ENCODE measurements at regions not wholly inside any gene's neighbourhood (a gene's known extent, or its start where the extent isn't known, plus 50 kb on each side); places are given as distances from the start of the nearest gene placed in this dataset.

DNA sequence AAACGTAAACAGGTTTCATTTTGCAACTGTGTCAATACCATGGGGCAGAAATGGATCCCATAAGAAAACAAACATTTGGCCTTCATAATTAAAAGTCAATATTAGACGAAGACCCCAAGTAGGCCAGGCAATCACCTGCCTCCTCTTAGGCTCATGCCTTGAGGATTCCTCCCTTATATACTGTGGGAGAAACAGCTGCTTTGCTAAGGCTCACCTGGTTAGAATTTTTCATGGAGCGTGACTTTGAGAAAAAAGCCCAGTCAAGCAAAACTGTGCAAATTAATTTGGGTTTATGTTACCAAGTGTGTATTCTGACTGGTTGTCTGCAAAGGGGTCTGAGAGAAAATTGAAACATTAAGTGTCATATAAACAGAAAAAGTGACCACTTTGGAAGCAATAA lies 605.3 kb upstream of the USP24 start:
- CTCF ChIA-PET, result no interaction called here
- TF ChIP-seq, protein P1, sequence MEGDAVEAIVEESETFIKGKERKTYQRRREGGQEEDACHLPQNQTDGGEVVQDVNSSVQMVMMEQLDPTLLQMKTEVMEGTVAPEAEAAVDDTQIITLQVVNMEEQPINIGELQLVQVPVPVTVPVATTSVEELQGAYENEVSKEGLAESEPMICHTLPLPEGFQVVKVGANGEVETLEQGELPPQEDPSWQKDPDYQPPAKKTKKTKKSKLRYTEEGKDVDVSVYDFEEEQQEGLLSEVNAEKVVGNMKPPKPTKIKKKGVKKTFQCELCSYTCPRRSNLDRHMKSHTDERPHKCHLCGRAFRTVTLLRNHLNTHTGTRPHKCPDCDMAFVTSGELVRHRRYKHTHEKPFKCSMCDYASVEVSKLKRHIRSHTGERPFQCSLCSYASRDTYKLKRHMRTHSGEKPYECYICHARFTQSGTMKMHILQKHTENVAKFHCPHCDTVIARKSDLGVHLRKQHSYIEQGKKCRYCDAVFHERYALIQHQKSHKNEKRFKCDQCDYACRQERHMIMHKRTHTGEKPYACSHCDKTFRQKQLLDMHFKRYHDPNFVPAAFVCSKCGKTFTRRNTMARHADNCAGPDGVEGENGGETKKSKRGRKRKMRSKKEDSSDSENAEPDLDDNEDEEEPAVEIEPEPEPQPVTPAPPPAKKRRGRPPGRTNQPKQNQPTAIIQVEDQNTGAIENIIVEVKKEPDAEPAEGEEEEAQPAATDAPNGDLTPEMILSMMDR (IDR thresholded peaks at IDR 0.05; ENCODE audit: unreplicated experiment), result no peak
- H3K27me3 Mint-ChIP-seq (ENCODE audit: unreplicated experiment), result no peaks in the 10 kb centered on the region
- no peaks in the 10 kb centered on the region for H3K9me3 Mint-ChIP-seq (ENCODE audit: low read depth, unreplicated experiment)
- intact Hi-C loops (cut with micrococcal nuclease; ENCODE audit: unreplicated experiment), result no loop called here
- H3K4me3 Mint-ChIP-seq (ENCODE audit: low read depth, unreplicated experiment), result no peak overlapping the region
- no peaks in the 10 kb centered on the region for H3K36me3 Mint-ChIP-seq (ENCODE audit: insufficient read depth, unreplicated experiment)
- no peak overlapping the region for H3K27ac Mint-ChIP-seq (ENCODE audit: unreplicated experiment)
- H3K4me1 Mint-ChIP-seq (ENCODE audit: low read depth, unreplicated experiment), result no peaks in the 10 kb centered on the region
- DNase-seq, result no peak
- no TSS peak for BruUV-seq (replicated peaks)

DNA sequence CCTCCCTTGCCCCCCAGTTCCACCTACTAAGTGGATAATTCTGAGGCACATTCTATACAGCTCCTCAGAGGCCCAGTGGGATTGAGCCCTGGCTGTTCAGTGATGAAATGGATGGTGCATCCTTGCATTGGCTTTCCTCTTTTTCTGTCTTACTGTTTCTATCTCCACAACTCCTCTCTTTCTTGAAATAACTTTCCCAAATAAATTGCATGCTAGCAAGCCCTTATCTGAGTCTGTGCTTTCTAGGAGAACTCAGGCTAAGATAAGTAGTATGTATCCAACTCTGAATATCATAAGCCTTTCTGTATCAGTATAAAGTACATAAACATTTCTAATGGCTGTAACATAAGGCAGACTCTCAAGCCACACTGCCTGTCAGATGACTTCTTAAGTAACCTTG lies 603.8 kb upstream of the USP24 start:
- intact Hi-C loops (cut with micrococcal nuclease; ENCODE audit: unreplicated experiment), result no loop called here
- Mint-ChIP-seq H3K27ac (ENCODE audit: unreplicated experiment) (no peak overlapping the region), H3K4me3 (ENCODE audit: low read depth, unreplicated experiment) (no peak overlapping the region), H3K4me1 (ENCODE audit: low read depth, unreplicated experiment) (no peaks in the 10 kb centered on the region), H3K36me3 (ENCODE audit: insufficient read depth, unreplicated experiment) (no peaks in the 10 kb centered on the region), H3K9me3 (ENCODE audit: low read depth, unreplicated experiment) (no peaks in the 10 kb centered on the region), H3K27me3 (ENCODE audit: unreplicated experiment) (no peaks in the 10 kb centered on the region)
- no TSS peak for BruUV-seq (replicated peaks)
- DNase-seq, result no peak
- TF ChIP-seq, protein P1 (IDR thresholded peaks at IDR 0.05; ENCODE audit: unreplicated experiment), result no peak
- CTCF ChIA-PET, result no interaction called here

DNA sequence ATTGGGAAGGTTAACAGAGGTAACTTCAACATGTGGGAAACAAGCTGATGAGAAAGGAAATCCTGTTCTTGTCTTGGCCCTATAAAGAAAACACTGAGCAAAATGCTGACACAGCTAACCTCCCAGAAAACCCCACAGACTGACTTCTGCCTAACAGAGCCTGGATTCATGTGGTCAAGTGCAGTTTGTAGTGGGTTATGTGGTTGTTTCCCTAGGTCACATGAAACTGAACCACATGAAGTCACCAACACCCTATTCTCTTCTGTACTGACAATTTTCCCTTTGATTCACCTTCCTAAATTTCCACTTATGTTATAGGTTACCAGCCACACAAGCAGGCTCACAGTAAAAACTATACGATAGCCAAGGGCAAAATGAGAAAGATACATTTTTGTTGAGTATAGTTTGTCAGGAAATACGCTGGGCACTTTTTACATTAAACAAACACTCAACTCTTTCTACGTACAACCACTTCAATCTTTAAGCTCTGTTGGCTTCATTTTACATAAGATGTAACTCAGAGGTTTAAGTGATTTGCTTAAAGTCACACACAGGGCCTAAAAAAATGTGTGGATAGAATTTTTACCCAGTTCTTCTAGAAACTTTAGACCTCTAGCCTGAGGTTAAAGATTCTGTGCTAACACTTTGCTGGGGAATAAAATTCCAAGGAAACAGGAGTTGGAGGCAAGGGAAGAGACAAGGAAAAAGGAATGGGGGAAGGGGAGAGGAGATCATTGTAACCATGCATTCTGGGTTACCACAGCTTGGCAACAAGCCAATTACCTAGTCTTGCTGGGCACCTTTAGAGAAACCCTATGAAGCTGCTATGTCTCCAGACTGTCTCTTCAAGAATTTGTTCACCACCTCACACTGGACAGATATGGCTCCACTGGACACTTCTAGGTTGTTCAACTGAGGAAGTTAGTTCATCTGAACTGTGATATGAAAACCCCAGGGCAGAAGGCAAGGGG lies 601.6 kb upstream of the USP24 start:
- no peaks in the 10 kb centered on the region for H3K27me3 Mint-ChIP-seq (ENCODE audit: unreplicated experiment)
- no peak overlapping the region for H3K4me3 Mint-ChIP-seq (ENCODE audit: low read depth, unreplicated experiment)
- intact Hi-C loops (cut with micrococcal nuclease; ENCODE audit: unreplicated experiment), result no loop called here
- CTCF ChIA-PET, result no interaction called here
- H3K4me1 Mint-ChIP-seq (ENCODE audit: low read depth, unreplicated experiment), result no peaks in the 10 kb centered on the region
- no peaks in the 10 kb centered on the region for H3K36me3 Mint-ChIP-seq (ENCODE audit: insufficient read depth, unreplicated experiment)
- TF ChIP-seq, protein P1 (IDR thresholded peaks at IDR 0.05; ENCODE audit: unreplicated experiment), result no peak
- H3K9me3 Mint-ChIP-seq (ENCODE audit: low read depth, unreplicated experiment), result no peaks in the 10 kb centered on the region
- no TSS peak for BruUV-seq (replicated peaks)
- DNase-seq, result no peak
- no peak overlapping the region for H3K27ac Mint-ChIP-seq (ENCODE audit: unreplicated experiment)

DNA sequence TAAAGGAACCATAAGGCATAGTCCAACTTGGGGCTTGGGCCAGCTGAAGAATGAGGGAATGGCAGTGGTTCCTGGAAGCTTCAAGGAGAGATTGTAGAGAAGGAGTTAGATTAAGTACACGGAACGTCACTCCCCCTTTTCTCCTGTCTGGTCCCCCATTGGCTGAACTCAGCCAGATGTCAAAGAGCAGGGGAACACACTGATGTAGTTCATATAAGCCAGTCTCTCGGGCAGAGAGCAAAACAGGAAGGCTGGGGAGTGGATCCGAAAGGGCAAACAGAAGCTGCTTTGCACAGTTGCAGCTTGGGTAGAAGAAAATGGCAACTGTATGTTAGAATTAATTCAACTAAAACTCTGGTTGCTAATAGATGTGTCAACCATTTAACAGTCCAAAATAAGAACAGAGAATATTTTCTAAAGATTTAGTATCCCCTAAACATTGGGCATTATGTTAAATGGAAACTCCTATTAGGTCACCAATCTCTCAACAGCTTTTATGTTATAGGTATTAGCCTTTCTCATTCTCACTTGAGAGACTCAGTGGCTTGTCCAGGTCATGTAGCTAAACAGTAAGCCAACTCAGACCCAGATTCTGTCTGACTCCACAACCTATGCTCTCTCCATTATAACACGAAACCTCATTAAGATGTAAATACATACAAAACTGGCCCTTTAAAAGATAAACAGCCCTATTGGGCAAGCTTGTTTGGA lies 600.7 kb upstream of the USP24 start:
- H3K27me3 Mint-ChIP-seq (ENCODE audit: unreplicated experiment), result no peaks in the 10 kb centered on the region
- intact Hi-C loops (cut with micrococcal nuclease; ENCODE audit: unreplicated experiment), result no loop called here
- H3K4me1 Mint-ChIP-seq (ENCODE audit: low read depth, unreplicated experiment), result no peaks in the 10 kb centered on the region
- no TSS peak for BruUV-seq (replicated peaks)
- no peaks in the 10 kb centered on the region for H3K36me3 Mint-ChIP-seq (ENCODE audit: insufficient read depth, unreplicated experiment)
- CTCF ChIA-PET, result no interaction called here
- no peak overlapping the region for H3K4me3 Mint-ChIP-seq (ENCODE audit: low read depth, unreplicated experiment)
- H3K27ac Mint-ChIP-seq (ENCODE audit: unreplicated experiment), result no peak overlapping the region
- TF ChIP-seq, protein P1 (IDR thresholded peaks at IDR 0.05; ENCODE audit: unreplicated experiment), result no peak
- no peaks in the 10 kb centered on the region for H3K9me3 Mint-ChIP-seq (ENCODE audit: low read depth, unreplicated experiment)
- DNase-seq, result no peak

Data from Calu3 (cell line).